ENCODE measurements at regions not wholly inside any gene's neighbourhood (a gene's known extent, or its start where the extent isn't known, plus 50 kb on each side); places are given as distances from the start of the nearest gene placed in this dataset.

- no peak for TF ChIP-seq CTCF (IDR thresholded peaks at IDR 0.05 in 8 of 11, conservative IDR thresholded peaks at IDR 0.05 in 3 of 11)
- TF ChIP-seq POLR2A (IDR thresholded peaks at IDR 0.05) = no peak
- no peak for TF ChIP-seq POLR2AphosphoS5 (IDR thresholded peaks at IDR 0.05)
Measured at GRCh38 chr3:34955680-34956079, 683.6 kb upstream of the ARPP21 start.

All from spleen (tissue), 7 donors.